ENCODE measurements at regions not wholly inside any gene's neighbourhood (a gene's known extent, or its start where the extent isn't known, plus 50 kb on each side); places are given as distances from the start of the nearest gene placed in this dataset.

DNA sequence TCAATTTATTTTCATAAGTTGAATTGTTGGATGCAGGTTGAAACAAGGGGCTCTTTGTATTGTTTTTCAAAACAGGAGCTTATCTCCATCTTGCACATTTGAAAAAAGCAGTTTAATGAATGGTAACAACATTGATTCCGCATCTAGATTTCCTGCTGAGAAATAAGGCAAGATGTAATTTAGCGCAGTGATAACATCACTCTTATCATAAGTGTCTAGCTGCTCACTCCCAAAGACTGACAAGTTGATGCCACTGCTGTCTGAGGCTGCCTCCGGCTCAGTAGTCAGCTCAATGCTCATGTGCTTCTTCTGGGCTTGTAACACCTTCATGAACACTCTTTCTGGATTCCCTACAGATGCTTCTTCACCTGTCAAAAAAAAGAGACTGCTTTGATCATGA is 92.4 kb downstream of the KPNA2 start:
- no peak overlapping the region for H2AK5ac ChIP-seq (ENCODE audit: insufficient read length, low read length)
- H3K4me1 Mint-ChIP-seq = peaks cover 6 to 15% of the 10 kb centered on the region in 2 experiments
- no peak overlapping the region for H2BK20ac ChIP-seq (ENCODE audit: low read depth, low read length, poor library complexity, severe bottlenecking)
- H3K9me3 Mint-ChIP-seq = peaks cover 0 to 2% of the 10 kb centered on the region in 2 experiments; a peak in 1 of 5 replicates
- no peaks in the 10 kb centered on the region for H3K27me3 Mint-ChIP-seq (ENCODE audit: low read depth)
- H3K14ac ChIP-seq (ENCODE audit: insufficient read depth, low read length) = no peak overlapping the region
- WGBS (ENCODE audit: extremely low coverage, insufficient read length, low lambda C conversion rate) = no CpG with 5 or more reads among the region's 3 CpGs
- no peak overlapping the region for H3T11ph ChIP-seq (ENCODE audit: low read length)
- H4K20me1 ChIP-seq (ENCODE audit: control insufficient read depth, insufficient read depth, insufficient read length) = no peaks in the 10 kb centered on the region
- H3K36me3 Mint-ChIP-seq (ENCODE audit: insufficient read depth in 1 of 3, low read depth in 3 of 3) = peaks cover 0 to 3% (median 3%) of the 10 kb centered on the region in 3 experiments; a peak in 4 of 7 replicates
- H3K56ac ChIP-seq (ENCODE audit: insufficient read length, low read depth, low read length) = no peak overlapping the region
- no peak overlapping the region for H2BK5ac ChIP-seq (ENCODE audit: insufficient read length, low read length)
- H3K79me2 ChIP-seq (ENCODE audit: insufficient read depth, low read length) = no peaks in the 10 kb centered on the region
- no peak overlapping the region for H2BK12ac ChIP-seq (ENCODE audit: insufficient read length, low read depth, low read length)
- no peak overlapping the region for H3K4me2 ChIP-seq (ENCODE audit: insufficient read depth, insufficient read length, low read length)
- H4K91ac ChIP-seq (ENCODE audit: insufficient read length, low read depth, low read length) = no peak overlapping the region
- H3K23ac ChIP-seq (ENCODE audit: insufficient read length, low read depth, low read length) = no peak overlapping the region
- no peak overlapping the region for H3K4ac ChIP-seq (ENCODE audit: low read depth, low read length)
- no peaks in the 10 kb centered on the region for H3K23me2 ChIP-seq (ENCODE audit: insufficient read length, low read depth, low read length, poor library complexity, severe bottlenecking)
- H4K8ac ChIP-seq (replicated peaks; ENCODE audit: insufficient read length, low read depth, low read length) = no peak overlapping the region
- H3K18ac ChIP-seq (ENCODE audit: insufficient read length, low read depth, low read length) = no peak overlapping the region
- H3K9me3 ChIP-seq (ENCODE audit: control insufficient read depth, low read depth, low read length) = no peaks in the 10 kb centered on the region
- no peak overlapping the region for H4K5ac ChIP-seq (ENCODE audit: insufficient read length, low read depth, low read length)
- no peak for TF ChIP-seq CTCF (conservative IDR thresholded peaks at IDR 0.05)
- no peak overlapping the region for H3K27ac Mint-ChIP-seq
- no peak overlapping the region for H3K4me3 Mint-ChIP-seq
- no peaks in the 10 kb centered on the region for H3K79me1 ChIP-seq (ENCODE audit: insufficient read depth, low read depth, low read length, poor library complexity, severe bottlenecking)
- no peak overlapping the region for H3K27ac ChIP-seq (ENCODE audit: insufficient read length, low read depth, low read length)
- no peak overlapping the region for H2BK15ac ChIP-seq (ENCODE audit: low read depth, low read length)
- H2BK120ac ChIP-seq (ENCODE audit: low read depth, low read length, poor library complexity, severe bottlenecking) = no peak overlapping the region
- H2AFZ ChIP-seq (ENCODE audit: low read length) = no peak overlapping the region
- no peaks in the 10 kb centered on the region for H3K27me3 ChIP-seq (ENCODE audit: insufficient read depth, low read length)
- H3K9ac ChIP-seq (ENCODE audit: extremely low read depth, insufficient read length, low read length) = no peak overlapping the region
- DNase-seq = no peak
- no peaks in the 10 kb centered on the region for H3K4me1 ChIP-seq (ENCODE audit: insufficient read depth, low read length)

Measured in H9 (cell line).